GM19193 (cell line): ENCODE measurements at regions not wholly inside any gene's neighbourhood (a gene's known extent, or its start where the extent isn't known, plus 50 kb on each side); places are given as distances from the start of the nearest gene placed in this dataset.

Source experiments
- POLR2A ChIP-seq: IDR thresholded peaks from 4 replicates; pipeline ENCODE4 v1.6.1; 2011; ENCODE audit not compliant: insufficient read depth, insufficient read length; ENCODE audit errors: extremely low read depth

DNA sequence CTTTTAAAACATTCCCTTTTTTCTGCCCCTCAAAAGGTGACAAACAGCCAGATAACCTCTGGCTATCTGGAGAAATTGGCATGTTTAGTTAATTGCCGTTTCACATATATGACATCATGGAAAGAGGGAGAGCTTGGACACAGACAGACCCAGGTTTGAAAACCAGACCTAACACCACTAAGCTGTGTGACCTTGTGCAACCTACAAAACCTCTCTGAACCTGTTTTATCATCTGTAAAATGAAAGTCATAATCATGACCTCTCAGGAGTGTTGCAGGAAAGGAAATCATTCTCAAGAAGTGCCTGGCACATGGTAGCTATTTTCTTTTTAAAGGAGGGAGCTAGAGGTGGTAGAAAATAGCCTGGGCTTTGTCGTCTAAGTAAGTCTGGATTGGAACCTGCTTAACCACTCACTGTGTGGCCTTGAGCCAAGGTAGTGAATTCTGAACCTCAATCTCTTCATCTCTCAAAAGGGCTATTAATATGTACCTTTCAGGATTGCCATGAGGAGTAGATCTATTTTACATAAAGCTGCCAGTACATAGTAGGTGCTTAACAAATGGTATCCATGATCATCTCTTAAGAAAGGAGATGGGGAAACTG, 363.5 kb downstream of the BCOR start:
- no peak for TF ChIP-seq POLR2A

DNA sequence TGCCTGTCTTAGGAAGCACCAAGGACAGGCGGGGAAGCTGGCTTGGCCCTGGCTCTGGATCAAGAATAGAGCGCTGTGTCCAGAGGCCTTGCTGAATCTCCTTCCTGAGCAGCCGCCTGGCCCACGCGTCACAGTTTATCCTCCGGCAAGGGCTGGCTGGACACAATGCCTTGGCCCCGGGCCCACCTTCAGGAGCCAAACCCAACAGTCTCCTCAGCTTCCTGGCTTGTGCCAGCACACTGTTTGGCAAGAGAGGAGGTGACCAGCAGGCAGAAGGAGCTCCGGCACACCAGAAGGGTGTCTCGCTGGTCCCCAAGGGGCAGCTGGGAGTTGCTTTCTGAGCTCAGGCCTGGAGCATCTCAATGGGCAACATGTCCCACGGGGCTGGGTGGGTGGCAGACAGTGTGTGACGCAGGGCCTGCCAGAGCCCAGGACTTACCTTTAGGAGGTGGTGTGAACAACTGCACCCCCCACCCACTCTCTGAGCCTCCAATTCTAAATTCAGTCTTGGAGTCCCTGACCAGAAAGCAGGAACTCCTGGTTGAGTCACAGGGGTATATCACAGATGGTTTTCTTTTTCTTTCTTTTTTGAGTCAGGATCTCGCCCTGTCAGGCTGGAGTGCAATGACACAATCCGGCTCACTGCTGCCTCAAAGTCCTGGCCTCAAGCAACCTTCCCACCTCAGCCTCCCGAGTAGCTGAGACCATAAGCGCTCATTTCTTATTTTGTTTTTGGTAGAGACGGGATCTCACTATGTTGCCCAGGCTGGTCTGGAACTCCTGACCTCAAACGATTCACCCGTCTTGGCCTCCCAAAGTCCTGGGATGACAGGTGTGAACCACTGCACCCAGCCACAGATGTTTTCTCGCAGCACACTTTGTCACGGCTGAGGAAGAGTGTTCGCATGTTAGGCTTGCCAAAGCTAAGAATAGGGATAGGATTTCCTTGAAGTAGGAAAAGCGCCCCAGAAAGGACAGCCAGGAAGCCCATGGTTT, 361.2 kb downstream of the BCOR start:
- no peak for TF ChIP-seq POLR2A

DNA sequence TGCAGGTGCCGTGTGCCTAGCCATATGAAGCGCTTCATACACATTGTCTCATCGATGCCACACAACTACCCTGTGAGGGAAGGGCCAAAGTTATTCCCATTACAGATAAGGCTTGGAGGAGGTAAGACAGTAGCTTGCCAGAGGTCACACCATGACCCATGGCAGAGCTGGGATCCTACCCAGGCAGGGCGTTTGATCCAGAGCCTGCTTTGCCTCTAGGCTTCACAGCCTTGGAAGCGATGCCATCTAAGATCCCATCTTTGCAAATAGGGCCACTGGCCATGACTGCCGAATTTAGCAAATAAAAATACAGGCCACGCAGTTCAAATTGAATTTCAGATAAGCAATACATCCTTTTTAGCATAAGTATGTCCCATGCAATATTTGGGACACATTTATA, 358.2 kb downstream of the BCOR start:
- no peak for TF ChIP-seq POLR2A

DNA sequence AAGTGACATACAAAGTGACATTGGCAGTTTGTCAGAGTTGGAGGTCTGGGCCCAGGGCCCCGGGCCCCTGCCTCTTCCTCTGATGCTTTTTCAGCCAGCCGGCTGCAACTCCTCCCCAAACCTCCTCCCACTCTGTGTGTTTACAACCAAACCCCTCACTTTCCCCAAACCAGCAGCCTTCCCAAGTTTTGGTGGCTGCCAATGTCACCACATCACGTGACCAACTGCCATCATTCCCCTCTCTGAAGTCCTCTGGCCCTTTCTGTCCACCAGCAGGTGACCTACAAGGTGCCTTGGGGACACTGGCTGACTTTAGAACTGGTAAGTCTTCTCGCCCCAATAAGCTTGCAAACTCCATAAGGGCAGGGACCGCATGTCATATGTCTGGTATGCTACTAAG, 357.7 kb downstream of the BCOR start:
- TF ChIP-seq POLR2A, result no peak

DNA sequence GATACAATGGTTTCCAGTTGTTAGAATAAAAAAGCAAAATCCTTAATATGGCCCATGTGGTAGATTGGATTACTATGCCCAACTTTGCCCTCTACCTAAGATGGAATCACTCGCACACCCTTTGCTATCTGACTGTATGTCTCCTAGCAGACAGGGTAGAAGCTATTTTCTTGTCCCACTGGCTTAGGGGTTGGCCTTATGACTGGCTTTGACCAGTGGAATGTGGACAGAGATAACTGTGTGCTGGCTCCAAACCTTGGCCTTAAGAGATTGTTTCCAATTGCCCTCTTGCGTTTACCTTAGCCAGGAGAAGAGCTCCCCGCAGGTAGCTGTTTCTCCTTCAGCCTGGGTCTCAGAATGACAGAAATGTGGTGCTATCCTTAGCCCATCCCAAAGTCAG, 355.9 kb downstream of the BCOR start:
- TF ChIP-seq POLR2A, result no peak

DNA sequence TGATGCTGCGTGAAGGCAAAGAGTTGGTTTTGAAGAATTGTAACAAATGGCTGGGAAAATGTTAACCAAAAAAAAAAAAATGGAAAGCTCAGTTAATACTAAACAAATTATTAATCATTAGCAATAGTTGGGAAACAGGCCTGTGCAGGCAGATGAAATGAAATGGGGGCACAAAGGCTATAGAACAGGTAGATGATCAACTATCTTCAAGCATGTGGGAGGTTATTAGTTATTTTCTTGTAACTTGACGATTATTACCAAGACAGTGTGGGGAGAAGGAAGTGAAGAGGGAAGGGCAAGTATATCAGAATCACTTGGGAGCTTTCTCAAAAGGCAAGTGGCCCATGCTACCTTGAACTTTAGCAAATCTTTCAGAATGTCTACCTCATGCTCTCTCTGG, 351.9 kb downstream of the BCOR start:
- TF ChIP-seq POLR2A, result no peak

DNA sequence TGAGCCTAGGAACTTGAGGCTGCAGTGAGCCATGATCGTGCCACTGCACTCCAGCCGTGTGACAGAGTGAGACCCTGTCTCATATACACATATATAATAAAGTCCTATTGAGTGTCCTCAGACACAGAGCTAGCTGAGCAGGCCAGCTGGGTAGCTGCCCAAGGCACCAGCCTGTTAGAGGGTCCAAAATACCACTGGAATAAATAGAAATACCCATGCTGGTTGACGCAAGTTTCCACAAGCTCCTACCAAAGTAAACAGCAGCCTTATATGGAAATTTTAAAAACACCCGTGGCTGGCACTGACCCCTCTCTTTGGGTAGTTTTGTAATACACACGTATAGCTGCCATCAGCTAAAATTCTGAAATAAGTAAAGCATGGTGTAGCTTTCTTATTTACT, 348.6 kb downstream of the BCOR start:
- no peak for TF ChIP-seq POLR2A

DNA sequence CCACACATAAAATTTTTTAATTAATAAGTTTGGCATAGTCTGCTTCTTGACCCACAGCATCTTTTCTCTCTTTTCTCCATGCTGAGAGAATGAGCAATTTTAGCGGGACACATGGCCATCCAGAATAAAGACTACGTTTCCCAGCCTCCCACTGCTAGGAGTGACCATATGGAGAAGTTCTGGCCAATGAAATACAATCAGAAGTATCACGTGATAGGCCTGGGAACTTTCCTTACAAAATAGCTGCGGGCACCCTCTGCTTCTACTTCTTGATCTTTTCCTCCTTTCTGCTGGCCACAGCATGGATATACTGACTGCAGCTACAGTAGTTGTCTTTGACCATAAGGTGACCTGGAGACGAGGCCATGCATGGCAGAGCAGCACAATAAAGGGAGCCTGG, 348.0 kb downstream of the BCOR start:
- TF ChIP-seq POLR2A, result no peak

DNA sequence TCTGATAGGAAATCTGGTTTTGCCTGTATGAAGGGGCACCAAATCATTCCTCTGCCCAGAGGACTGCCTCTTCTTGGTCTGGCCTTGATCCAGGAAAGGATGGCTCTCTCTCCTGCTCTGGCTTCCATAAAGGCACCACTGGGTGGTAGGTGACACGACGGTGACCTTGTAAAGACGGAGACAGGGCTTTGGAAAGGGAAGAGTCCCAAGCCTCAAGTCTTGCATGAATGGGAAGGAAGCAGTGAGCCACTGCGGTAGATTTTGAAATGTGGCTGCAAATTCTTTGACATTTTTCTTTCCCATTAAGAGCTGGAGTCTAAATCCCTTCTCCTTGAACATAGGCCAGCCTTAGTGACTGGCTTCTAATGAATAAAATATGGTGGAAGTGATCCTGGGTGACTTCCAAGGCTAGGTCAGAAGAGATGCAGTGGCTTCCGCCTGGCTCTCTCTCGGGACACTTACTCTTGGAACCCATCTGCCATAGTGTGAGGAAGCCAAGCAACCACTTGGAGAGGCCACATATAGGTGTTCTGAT, 347.4 kb downstream of the BCOR start:
- TF ChIP-seq POLR2A, result no peak

DNA sequence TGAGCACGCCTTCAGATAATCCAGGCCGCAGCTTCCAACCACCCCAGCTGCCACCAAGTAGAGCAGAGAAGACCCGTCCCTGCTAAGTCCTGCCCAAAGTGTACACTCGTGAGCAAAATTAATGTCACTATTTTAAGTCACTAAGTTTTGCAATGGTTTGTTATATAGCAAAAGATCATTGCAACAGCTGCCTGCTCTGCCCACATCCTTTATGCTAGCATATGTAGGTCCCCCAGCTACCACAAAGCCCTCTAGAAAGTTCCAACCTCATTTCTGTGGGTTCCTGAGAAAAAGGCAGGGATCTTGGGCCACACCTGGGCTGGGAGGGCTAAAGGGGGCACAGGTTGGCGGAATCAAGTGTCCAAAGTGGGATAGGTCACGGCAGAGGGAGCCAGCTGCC, 346.9 kb downstream of the BCOR start:
- no peak for TF ChIP-seq POLR2A

DNA sequence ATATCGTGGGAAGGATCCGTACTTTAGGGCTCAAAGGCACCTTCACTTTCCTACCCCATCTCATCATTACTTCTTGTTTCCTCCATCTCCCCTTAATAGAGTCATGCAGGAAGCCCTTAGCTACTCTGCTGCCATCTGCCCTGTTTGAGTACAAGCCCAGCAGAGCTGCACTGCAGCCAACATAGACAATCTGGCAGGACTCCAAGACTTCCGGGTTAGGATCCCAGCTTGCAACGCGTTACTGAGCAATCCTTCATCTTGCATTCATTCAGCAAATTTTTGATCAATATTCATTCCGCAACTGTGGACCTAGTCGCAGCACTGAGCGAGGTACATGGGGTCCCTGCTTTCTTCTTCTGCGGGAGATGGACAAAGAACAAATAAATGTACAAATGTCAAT, 344.9 kb downstream of the BCOR start:
- no peak for TF ChIP-seq POLR2A

DNA sequence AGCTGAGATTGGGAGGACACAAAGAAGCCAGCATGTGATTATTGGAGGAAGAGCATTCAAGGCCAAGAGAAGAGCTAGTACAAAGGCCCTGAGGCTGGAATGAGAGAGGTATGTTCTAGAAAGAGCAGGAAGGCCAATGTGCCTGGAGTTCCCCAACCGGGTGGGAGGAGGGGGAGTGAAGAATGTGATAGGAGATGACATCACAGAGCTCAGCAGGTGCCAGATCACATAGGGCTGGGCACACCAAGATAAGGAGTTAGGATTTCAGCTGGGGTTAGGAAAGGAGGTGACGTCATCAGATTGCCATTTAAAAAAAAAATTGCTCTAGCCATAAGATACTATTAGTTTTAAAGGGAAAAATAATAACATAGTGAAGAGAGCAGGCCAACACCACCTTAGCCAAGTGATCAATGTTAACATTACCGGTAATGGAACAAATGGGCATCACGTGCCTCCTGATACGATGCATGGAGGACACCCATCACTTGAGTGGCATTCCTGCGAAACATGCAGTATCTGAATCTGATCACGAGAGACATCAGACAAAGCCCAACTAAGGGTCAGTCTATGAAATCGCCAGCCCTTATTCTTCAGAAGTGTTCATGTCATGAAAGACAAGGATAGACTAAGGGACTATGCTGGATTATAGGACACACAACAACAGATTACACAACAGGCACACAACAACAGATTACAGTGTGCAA, 344.3 kb downstream of the BCOR start:
- no peak for TF ChIP-seq POLR2A

DNA sequence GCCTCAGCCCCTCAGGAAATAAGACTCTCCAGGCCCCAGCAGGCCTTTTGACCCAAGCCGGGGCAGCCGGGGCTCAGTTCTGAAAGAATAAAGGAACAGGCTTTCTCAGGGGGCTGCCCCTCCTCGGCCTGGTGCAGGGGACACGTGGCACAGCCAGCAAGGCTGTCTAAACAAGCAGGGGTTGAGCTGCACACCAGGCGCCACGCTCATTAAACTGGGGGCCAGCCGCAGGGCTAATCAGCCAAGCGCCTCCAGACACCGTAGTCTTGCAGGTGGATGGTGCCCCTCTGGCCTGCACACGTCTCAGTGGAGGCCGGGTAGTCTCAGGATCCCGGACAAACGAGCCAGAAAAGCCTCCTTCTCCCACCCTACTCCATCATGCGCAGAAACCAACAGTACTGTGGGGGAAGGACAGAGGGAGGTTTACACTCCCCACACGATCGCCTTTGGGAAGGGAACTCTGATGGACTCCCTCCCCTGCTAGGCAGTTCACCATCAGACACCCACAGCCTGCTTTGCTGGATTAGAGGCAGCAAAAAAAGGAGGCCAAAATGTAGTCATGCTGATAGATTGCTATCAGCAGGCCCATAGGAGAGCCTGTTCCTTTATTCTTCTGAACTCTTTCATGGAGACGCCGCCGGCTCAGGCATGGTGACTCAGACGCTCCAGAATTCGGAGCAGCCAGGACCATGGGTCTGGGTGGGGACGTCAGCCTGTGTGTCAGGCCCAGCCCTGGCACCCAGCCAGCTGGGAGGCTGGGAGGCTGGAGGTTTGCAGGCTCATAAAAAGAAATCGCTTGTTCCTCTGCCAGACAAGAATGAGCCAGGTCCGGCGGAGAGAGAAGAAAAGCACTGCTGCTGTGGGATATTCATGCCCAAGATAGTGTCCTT, 342.4 kb downstream of the BCOR start:
- TF ChIP-seq POLR2A, result no peak
